ENCODE measurements at regions not wholly inside any gene's neighbourhood (a gene's known extent, or its start where the extent isn't known, plus 50 kb on each side); places are given as distances from the start of the nearest gene placed in this dataset.
"Not testable (repeated sequence)": the region's sequence is repeated elsewhere in the genome, so short reads cannot be mapped to it uniquely, and the experiment has no call there.

- H3K4me3 Mint-ChIP-seq = no peak overlapping the region
- no peaks in the 10 kb centered on the region for H3K27me3 Mint-ChIP-seq
- H3K4me1 Mint-ChIP-seq (ENCODE audit: low read depth) = no peaks in the 10 kb centered on the region
- peaks cover 15% of the 10 kb centered on the region for H3K9me3 Mint-ChIP-seq (ENCODE audit: low read depth)
- H3K36me3 Mint-ChIP-seq = no peaks in the 10 kb centered on the region
- H3K27ac Mint-ChIP-seq = no peak overlapping the region
These were observed 264.9 kb downstream of the TLE1 start for GRCh38 chr9:81424431-81424830.

GRCh38 chr9:81423589-81424326 lies 265.6 kb downstream of the TLE1 start:
- Mint-ChIP-seq H3K4me3 (no peak overlapping the region), H3K27me3 (no peaks in the 10 kb centered on the region), H3K4me1 (ENCODE audit: low read depth) (no peaks in the 10 kb centered on the region), H3K27ac (no peak overlapping the region), H3K9me3 (ENCODE audit: low read depth) (peaks cover 15% of the 10 kb centered on the region), H3K36me3 (no peaks in the 10 kb centered on the region)

- H3K36me3 Mint-ChIP-seq; H3K4me3 Mint-ChIP-seq; H3K27me3 Mint-ChIP-seq; H3K9me3 Mint-ChIP-seq (ENCODE audit: low read depth); H3K27ac Mint-ChIP-seq; H3K4me1 Mint-ChIP-seq (ENCODE audit: low read depth): not testable (repeated sequence)
These were observed 268.3 kb downstream of the TLE1 start for GRCh38 chr9:81421090-81421489.

- H3K4me3 Mint-ChIP-seq = no peak overlapping the region
- no peaks in the 10 kb centered on the region for H3K4me1 Mint-ChIP-seq (ENCODE audit: low read depth)
- no peak overlapping the region for H3K27ac Mint-ChIP-seq
- H3K27me3 Mint-ChIP-seq = no peaks in the 10 kb centered on the region
- H3K9me3 Mint-ChIP-seq (ENCODE audit: low read depth) = peaks cover 3% of the 10 kb centered on the region
- no peaks in the 10 kb centered on the region for H3K36me3 Mint-ChIP-seq
These were observed 269.3 kb downstream of the TLE1 start for GRCh38 chr9:81420024-81420423.

- Mint-ChIP-seq H3K4me1 (ENCODE audit: low read depth) (no peaks in the 10 kb centered on the region), H3K27ac (no peak overlapping the region), H3K9me3 (ENCODE audit: low read depth) (peaks cover 3% of the 10 kb centered on the region), H3K4me3 (no peak overlapping the region), H3K36me3 (no peaks in the 10 kb centered on the region), H3K27me3 (no peaks in the 10 kb centered on the region)
These were observed 271.4 kb downstream of the TLE1 start for GRCh38 chr9:81417941-81418340.

GRCh38 chr9:81417299-81417675 lies 272.1 kb downstream of the TLE1 start:
- no peaks in the 10 kb centered on the region for H3K4me1 Mint-ChIP-seq (ENCODE audit: low read depth)
- no peaks in the 10 kb centered on the region for H3K36me3 Mint-ChIP-seq
- no peak overlapping the region for H3K27ac Mint-ChIP-seq
- peaks cover 3% of the 10 kb centered on the region for H3K9me3 Mint-ChIP-seq (ENCODE audit: low read depth)
- no peak overlapping the region for H3K4me3 Mint-ChIP-seq
- H3K27me3 Mint-ChIP-seq = no peaks in the 10 kb centered on the region

GRCh38 chr9:81416476-81417298 lies 272.7 kb downstream of the TLE1 start:
- Mint-ChIP-seq H3K4me3 (no peak overlapping the region), H3K36me3 (no peaks in the 10 kb centered on the region), H3K4me1 (ENCODE audit: low read depth) (no peaks in the 10 kb centered on the region), H3K27ac (no peak overlapping the region), H3K9me3 (ENCODE audit: low read depth) (peaks cover 3% of the 10 kb centered on the region), H3K27me3 (no peaks in the 10 kb centered on the region)

- Mint-ChIP-seq H3K4me3 (no peak overlapping the region), H3K9me3 (ENCODE audit: low read depth) (peaks cover 3% of the 10 kb centered on the region), H3K4me1 (ENCODE audit: low read depth) (no peaks in the 10 kb centered on the region), H3K36me3 (no peaks in the 10 kb centered on the region), H3K27ac (no peak overlapping the region), H3K27me3 (no peaks in the 10 kb centered on the region)
These were observed 274.5 kb downstream of the TLE1 start for GRCh38 chr9:81414836-81415235.

GRCh38 chr9:81411961-81412360 lies 277.4 kb downstream of the TLE1 start:
- no peaks in the 10 kb centered on the region for H3K4me1 Mint-ChIP-seq (ENCODE audit: low read depth)
- H3K4me3 Mint-ChIP-seq = no peak overlapping the region
- no peaks in the 10 kb centered on the region for H3K9me3 Mint-ChIP-seq (ENCODE audit: low read depth)
- H3K36me3 Mint-ChIP-seq = no peaks in the 10 kb centered on the region
- peaks cover 2% of the 10 kb centered on the region for H3K27me3 Mint-ChIP-seq
- H3K27ac Mint-ChIP-seq = no peak overlapping the region

GRCh38 chr9:81410201-81410600 lies 279.1 kb downstream of the TLE1 start:
- Mint-ChIP-seq H3K27ac (no peak overlapping the region), H3K27me3 (peaks cover 2% of the 10 kb centered on the region), H3K36me3 (no peaks in the 10 kb centered on the region), H3K9me3 (ENCODE audit: low read depth) (no peaks in the 10 kb centered on the region), H3K4me1 (ENCODE audit: low read depth) (no peaks in the 10 kb centered on the region), H3K4me3 (no peak overlapping the region)

- H3K27me3 Mint-ChIP-seq = peaks cover 2% of the 10 kb centered on the region
- H3K36me3 Mint-ChIP-seq = no peaks in the 10 kb centered on the region
- no peak overlapping the region for H3K4me3 Mint-ChIP-seq
- no peak overlapping the region for H3K27ac Mint-ChIP-seq
- no peaks in the 10 kb centered on the region for H3K9me3 Mint-ChIP-seq (ENCODE audit: low read depth)
- H3K4me1 Mint-ChIP-seq (ENCODE audit: low read depth) = no peaks in the 10 kb centered on the region
These were observed 280.4 kb downstream of the TLE1 start for GRCh38 chr9:81408951-81409350.

- H3K36me3 Mint-ChIP-seq = no peaks in the 10 kb centered on the region
- H3K27ac Mint-ChIP-seq = no peak overlapping the region
- peaks cover 2% of the 10 kb centered on the region for H3K27me3 Mint-ChIP-seq
- no peaks in the 10 kb centered on the region for H3K9me3 Mint-ChIP-seq (ENCODE audit: low read depth)
- no peak overlapping the region for H3K4me3 Mint-ChIP-seq
- no peaks in the 10 kb centered on the region for H3K4me1 Mint-ChIP-seq (ENCODE audit: low read depth)
These were observed 284.3 kb downstream of the TLE1 start for GRCh38 chr9:81404931-81405598.

GRCh38 chr9:81397481-81398381 lies 291.6 kb downstream of the TLE1 start:
- H3K27me3 Mint-ChIP-seq = no peaks in the 10 kb centered on the region
- no peak overlapping the region for H3K27ac Mint-ChIP-seq
- H3K9me3 Mint-ChIP-seq (ENCODE audit: low read depth) = no peaks in the 10 kb centered on the region
- no peaks in the 10 kb centered on the region for H3K4me1 Mint-ChIP-seq (ENCODE audit: low read depth)
- no peak overlapping the region for H3K4me3 Mint-ChIP-seq
- H3K36me3 Mint-ChIP-seq = no peaks in the 10 kb centered on the region

GRCh38 chr9:81396528-81396927 lies 292.8 kb downstream of the TLE1 start:
- H3K4me3 Mint-ChIP-seq = no peak overlapping the region
- H3K27ac Mint-ChIP-seq = no peak overlapping the region
- H3K36me3 Mint-ChIP-seq = no peaks in the 10 kb centered on the region
- H3K9me3 Mint-ChIP-seq (ENCODE audit: low read depth) = no peaks in the 10 kb centered on the region
- H3K4me1 Mint-ChIP-seq (ENCODE audit: low read depth) = no peaks in the 10 kb centered on the region
- H3K27me3 Mint-ChIP-seq = no peaks in the 10 kb centered on the region
